SK-N-SH treated with all-trans-retinoic acid at 6 μM for 48 hours (cell line): ENCODE measurements at regions not wholly inside any gene's neighbourhood (a gene's known extent, or its start where the extent isn't known, plus 50 kb on each side); places are given as distances from the start of the nearest gene placed in this dataset.

Experiments
- ATAC-seq: fragments of 200-7000 bp; cut with Tn5 transposase; 3 replicates; pipeline ENCODE4 v1.9.1; 2020; ENCODE audit warnings: mild to moderate bottlenecking, moderate library complexity
- BACH2 ChIP-seq: fragments of 250-450 bp; sonication (Bioruptor Pico); IDR thresholded peaks from 2 replicates; pipeline ENCODE4 v1.9.0; 2021; ENCODE audit warnings: mild to moderate bottlenecking, borderline replicate concordance
- CSDC2 ChIP-seq: fragments of 250-450 bp; sonication (Bioruptor Pico); IDR thresholded peaks from 2 replicates; pipeline ENCODE4 v1.5.0; 2020; ENCODE audit warnings: mild to moderate bottlenecking, moderate library complexity
- ESRRG ChIP-seq: fragments of 250-450 bp; sonication (Bioruptor Pico); IDR thresholded peaks from 2 replicates; pipeline ENCODE4 v1.6.1; 2021; ENCODE audit warnings: mild to moderate bottlenecking
- ISL1 ChIP-seq: fragments of 250-450 bp; sonication (Bioruptor Pico); IDR thresholded peaks from 2 replicates; pipeline ENCODE4 v2.1.2; 2022; ENCODE audit warnings: mild to moderate bottlenecking, moderate library complexity
- OSR1 ChIP-seq: fragments of 250-450 bp; sonication (Bioruptor Pico); IDR thresholded peaks from 2 replicates; pipeline ENCODE4 v1.8.0; 2022; ENCODE audit warnings: moderate library complexity, mild to moderate bottlenecking, inconsistent platforms
- SNAI2 ChIP-seq: fragments of 250-450 bp; sonication (Bioruptor Pico); IDR thresholded peaks from 2 replicates; pipeline ENCODE4 v1.5.0; 2020; ENCODE audit warnings: mild to moderate bottlenecking, moderate library complexity
- TCF4 ChIP-seq: fragments of 250-450 bp; sonication (Bioruptor Pico); IDR thresholded peaks from 2 replicates; pipeline ENCODE4 v1.8.0; 2021; ENCODE audit warnings: mild to moderate bottlenecking, moderate library complexity, borderline replicate concordance
- TOX ChIP-seq: fragments of 250-450 bp; sonication (Bioruptor Pico); IDR thresholded peaks from 2 replicates; pipeline ENCODE4 v1.8.0; 2021; ENCODE audit warnings: mild to moderate bottlenecking, moderate library complexity, borderline replicate concordance
- ZC3H10 ChIP-seq: fragments of 250-450 bp; sonication (Bioruptor Pico); IDR thresholded peaks from 2 replicates; pipeline ENCODE4 v1.5.1; 2021; ENCODE audit warnings: mild to moderate bottlenecking, moderate library complexity
- ZFP3 ChIP-seq: fragments of 250-450 bp; sonication (Bioruptor Pico); IDR thresholded peaks from 2 replicates; pipeline ENCODE4 v1.5.0; 2020; ENCODE audit warnings: mild to moderate bottlenecking, moderate library complexity
- ZFP30 ChIP-seq: fragments of 450-650 bp; formaldehyde crosslinking; IDR thresholded peaks from 2 replicates; pipeline ENCODE4 v1.5.0; 2022; ENCODE audit warnings: mild to moderate bottlenecking, moderate library complexity
- ZNF565 ChIP-seq: fragments of 450-650 bp; formaldehyde crosslinking; conservative IDR thresholded peaks from 2 replicates; pipeline ENCODE4 v1.5.0; 2020; ENCODE audit warnings: low read depth, mild to moderate bottlenecking, moderate library complexity
- TF ChIP-seq, protein P1 (sequence below): fragments of 250-450 bp; sonication (Bioruptor Pico); IDR thresholded peaks from 2 replicates; pipeline ENCODE4 v1.8.0; 2020; ENCODE audit warnings: mild to moderate bottlenecking, moderate library complexity, borderline replicate concordance
- TF ChIP-seq, protein P2 (sequence below): fragments of 250-450 bp; sonication (Bioruptor Pico); IDR thresholded peaks from 2 replicates; pipeline ENCODE4 v1.5.1; 2020; ENCODE audit warnings: low read depth, mild to moderate bottlenecking, moderate library complexity
- TF ChIP-seq, protein P3 (sequence below): fragments of 250-450 bp; sonication (Bioruptor Pico); IDR thresholded peaks from 2 replicates; pipeline ENCODE4 v1.5.0; 2020; ENCODE audit warnings: mild to moderate bottlenecking, moderate library complexity
- TF ChIP-seq, protein P4 (sequence below): fragments of 250-450 bp; sonication (Bioruptor Pico); IDR thresholded peaks from 2 replicates; pipeline ENCODE4 v1.8.0; 2021; ENCODE audit warnings: low read depth, mild to moderate bottlenecking, moderate library complexity, borderline replicate concordance
- TF ChIP-seq, protein P5 (sequence below): fragments of 250-450 bp; sonication (Bioruptor Pico); IDR thresholded peaks from 2 replicates; pipeline ENCODE4 v1.5.1; 2021; ENCODE audit warnings: mild to moderate bottlenecking, moderate library complexity

DNA sequence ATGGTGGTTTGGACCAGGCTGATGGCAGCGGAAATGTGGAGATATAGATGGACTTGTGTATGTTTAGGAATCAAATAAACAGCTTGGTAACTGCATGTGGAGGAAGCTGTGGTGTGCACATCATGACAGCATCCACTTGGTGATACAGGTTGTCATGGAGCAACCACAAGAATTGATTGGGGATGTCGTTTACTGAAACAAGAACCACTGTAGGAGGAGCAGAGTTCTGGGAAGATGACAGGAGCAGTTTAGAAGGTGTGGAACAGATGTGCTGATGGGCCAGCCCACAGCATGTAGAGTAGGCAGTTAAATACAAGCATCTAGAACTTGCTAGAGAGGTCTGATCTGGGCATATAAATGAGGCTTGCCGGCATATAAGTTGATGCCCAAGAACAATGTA lies 152.4 kb upstream of the SERPINE2 start (continued):
- TF ChIP-seq, protein P1, sequence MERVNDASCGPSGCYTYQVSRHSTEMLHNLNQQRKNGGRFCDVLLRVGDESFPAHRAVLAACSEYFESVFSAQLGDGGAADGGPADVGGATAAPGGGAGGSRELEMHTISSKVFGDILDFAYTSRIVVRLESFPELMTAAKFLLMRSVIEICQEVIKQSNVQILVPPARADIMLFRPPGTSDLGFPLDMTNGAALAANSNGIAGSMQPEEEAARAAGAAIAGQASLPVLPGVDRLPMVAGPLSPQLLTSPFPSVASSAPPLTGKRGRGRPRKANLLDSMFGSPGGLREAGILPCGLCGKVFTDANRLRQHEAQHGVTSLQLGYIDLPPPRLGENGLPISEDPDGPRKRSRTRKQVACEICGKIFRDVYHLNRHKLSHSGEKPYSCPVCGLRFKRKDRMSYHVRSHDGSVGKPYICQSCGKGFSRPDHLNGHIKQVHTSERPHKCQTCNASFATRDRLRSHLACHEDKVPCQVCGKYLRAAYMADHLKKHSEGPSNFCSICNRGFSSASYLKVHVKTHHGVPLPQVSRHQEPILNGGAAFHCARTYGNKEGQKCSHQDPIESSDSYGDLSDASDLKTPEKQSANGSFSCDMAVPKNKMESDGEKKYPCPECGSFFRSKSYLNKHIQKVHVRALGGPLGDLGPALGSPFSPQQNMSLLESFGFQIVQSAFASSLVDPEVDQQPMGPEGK: no peak
- TF ChIP-seq, protein P2, sequence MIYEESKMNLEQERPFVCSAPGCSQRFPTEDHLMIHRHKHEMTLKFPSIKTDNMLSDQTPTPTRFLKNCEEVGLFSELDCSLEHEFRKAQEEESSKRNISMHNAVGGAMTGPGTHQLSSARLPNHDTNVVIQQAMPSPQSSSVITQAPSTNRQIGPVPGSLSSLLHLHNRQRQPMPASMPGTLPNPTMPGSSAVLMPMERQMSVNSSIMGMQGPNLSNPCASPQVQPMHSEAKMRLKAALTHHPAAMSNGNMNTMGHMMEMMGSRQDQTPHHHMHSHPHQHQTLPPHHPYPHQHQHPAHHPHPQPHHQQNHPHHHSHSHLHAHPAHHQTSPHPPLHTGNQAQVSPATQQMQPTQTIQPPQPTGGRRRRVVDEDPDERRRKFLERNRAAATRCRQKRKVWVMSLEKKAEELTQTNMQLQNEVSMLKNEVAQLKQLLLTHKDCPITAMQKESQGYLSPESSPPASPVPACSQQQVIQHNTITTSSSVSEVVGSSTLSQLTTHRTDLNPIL (CRISPR knock-in tag): no peak
- TF ChIP-seq ZC3H10 (CRISPR knock-in tag) (no peak), CSDC2 (CRISPR knock-in tag) (no peak), TCF4 (no peak), SNAI2 (CRISPR knock-in tag) (no peak)
- TF ChIP-seq, all 23 proteins: peak for 0

DNA sequence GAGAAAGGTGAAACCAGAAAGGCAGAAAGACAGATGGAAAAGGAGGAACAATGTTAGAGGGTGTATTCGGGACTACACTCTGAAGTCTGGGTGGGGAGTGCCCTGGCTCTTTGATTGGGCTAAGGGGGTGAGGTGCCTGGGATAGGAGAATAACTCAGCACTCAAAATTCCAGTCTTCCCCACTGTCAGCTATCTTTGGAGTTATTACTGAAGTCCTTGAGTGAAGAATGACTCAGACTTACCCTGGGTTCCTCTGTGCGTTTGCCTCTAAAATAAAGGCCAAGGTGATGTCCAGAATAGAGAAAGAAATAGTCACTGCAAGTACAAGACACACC lies 151.8 kb upstream of the SERPINE2 start:
- peak; percentile 91 for ATAC-seq

DNA sequence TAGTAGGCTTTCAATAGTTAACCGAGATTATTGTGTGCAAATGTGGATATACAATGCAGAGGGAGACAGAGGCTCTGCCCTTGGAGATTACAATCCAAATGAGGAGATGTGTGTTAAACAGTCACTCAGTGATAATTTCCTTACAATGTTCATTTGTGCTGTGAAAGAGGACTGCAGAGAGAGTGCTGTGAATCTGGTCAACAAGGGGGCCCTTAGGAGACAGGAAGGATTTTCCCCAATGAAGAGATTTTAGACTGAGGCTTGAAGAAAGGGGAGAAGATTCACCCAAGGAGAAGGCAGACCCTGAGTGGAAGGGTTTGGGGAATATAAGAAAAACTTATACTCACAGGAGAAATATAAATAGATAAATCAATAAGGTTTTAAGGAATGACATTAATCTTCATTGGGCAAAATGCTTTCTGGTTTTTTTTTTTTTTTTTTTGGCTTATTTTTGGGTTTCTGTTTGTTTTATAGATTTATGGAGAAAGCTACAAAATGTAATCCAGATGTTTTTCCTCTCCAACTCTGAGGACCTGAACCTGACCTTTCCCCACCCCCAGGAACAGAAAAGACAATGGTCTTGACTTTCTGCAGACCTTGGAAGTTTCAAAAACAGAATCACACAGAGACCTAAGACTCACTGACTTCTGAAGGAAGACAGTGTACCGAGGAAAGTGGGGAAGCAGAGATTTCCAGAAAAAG lies 151.3 kb upstream of the SERPINE2 start:
- TF ChIP-seq BACH2 (CRISPR knock-in tag): no peak
- TF ChIP-seq OSR1: no peak
- no peak for TF ChIP-seq ZNF565 (CRISPR knock-in tag)
- TF ChIP-seq, protein P3, sequence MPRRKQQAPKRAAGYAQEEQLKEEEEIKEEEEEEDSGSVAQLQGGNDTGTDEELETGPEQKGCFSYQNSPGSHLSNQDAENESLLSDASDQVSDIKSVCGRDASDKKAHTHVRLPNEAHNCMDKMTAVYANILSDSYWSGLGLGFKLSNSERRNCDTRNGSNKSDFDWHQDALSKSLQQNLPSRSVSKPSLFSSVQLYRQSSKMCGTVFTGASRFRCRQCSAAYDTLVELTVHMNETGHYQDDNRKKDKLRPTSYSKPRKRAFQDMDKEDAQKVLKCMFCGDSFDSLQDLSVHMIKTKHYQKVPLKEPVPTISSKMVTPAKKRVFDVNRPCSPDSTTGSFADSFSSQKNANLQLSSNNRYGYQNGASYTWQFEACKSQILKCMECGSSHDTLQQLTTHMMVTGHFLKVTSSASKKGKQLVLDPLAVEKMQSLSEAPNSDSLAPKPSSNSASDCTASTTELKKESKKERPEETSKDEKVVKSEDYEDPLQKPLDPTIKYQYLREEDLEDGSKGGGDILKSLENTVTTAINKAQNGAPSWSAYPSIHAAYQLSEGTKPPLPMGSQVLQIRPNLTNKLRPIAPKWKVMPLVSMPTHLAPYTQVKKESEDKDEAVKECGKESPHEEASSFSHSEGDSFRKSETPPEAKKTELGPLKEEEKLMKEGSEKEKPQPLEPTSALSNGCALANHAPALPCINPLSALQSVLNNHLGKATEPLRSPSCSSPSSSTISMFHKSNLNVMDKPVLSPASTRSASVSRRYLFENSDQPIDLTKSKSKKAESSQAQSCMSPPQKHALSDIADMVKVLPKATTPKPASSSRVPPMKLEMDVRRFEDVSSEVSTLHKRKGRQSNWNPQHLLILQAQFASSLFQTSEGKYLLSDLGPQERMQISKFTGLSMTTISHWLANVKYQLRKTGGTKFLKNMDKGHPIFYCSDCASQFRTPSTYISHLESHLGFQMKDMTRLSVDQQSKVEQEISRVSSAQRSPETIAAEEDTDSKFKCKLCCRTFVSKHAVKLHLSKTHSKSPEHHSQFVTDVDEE: no peak
- TF ChIP-seq, protein P1: no peak
- TF ChIP-seq, protein P4, sequence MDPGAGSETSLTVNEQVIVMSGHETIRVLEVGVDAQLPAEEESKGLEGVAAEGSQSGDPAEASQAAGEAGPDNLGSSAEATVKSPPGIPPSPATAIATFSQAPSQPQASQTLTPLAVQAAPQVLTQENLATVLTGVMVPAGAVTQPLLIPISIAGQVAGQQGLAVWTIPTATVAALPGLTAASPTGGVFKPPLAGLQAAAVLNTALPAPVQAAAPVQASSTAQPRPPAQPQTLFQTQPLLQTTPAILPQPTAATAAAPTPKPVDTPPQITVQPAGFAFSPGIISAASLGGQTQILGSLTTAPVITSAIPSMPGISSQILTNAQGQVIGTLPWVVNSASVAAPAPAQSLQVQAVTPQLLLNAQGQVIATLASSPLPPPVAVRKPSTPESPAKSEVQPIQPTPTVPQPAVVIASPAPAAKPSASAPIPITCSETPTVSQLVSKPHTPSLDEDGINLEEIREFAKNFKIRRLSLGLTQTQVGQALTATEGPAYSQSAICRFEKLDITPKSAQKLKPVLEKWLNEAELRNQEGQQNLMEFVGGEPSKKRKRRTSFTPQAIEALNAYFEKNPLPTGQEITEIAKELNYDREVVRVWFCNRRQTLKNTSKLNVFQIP (CRISPR knock-in tag): no peak
- ATAC-seq: peak; percentile 76

More for the DNA sequence above, 151.8 kb upstream of the SERPINE2 start:
- TF ChIP-seq TCF4: no peak
- TF ChIP-seq TOX (CRISPR knock-in tag): no peak
- no peak for TF ChIP-seq BACH2 (CRISPR knock-in tag)
- TF ChIP-seq ISL1 (CRISPR knock-in tag): no peak
- TF ChIP-seq ZNF565 (CRISPR knock-in tag): no peak
- TF ChIP-seq, protein P5, sequence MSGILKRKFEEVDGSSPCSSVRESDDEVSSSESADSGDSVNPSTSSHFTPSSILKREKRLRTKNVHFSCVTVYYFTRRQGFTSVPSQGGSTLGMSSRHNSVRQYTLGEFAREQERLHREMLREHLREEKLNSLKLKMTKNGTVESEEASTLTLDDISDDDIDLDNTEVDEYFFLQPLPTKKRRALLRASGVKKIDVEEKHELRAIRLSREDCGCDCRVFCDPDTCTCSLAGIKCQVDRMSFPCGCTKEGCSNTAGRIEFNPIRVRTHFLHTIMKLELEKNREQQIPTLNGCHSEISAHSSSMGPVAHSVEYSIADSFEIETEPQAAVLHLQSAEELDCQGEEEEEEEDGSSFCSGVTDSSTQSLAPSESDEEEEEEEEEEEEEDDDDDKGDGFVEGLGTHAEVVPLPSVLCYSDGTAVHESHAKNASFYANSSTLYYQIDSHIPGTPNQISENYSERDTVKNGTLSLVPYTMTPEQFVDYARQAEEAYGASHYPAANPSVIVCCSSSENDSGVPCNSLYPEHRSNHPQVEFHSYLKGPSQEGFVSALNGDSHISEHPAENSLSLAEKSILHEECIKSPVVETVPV (CRISPR knock-in tag): no peak
- TF ChIP-seq SNAI2 (CRISPR knock-in tag): no peak
- no peak for TF ChIP-seq ESRRG (CRISPR knock-in tag)
- TF ChIP-seq ZFP3 (CRISPR knock-in tag): no peak

DNA sequence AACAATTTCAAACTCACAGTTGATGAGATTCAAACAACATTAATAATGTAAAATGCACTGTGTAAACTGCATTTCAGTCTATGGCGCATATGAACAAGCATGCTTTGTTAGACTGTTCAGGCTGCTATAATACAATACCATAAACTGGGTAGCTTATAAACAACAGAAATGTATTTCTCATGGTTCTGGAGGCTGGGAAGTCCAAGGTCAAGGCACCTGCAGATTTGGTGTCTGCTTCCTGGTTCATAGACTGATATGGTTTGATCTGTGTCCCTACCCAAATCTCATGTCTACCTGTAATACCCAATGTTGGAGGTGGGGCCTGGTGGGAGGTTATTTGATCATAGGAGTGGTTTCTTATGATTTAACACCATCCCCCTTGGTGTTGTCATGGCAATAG lies 148.1 kb upstream of the SERPINE2 start:
- ATAC-seq: no peak
- no peak for TF ChIP-seq ISL1 (CRISPR knock-in tag)
- no peak for TF ChIP-seq CSDC2 (CRISPR knock-in tag)
- no peak for TF ChIP-seq ZFP30 (CRISPR knock-in tag)
- TF ChIP-seq, protein P3: no peak
- TF ChIP-seq, protein P1: no peak
